Heart left ventricle (tissue), 13 donors: ENCODE measurements at regions not wholly inside any gene's neighbourhood (a gene's known extent, or its start where the extent isn't known, plus 50 kb on each side); places are given as distances from the start of the nearest gene placed in this dataset.

Source experiments
- POLR2A ChIP-seq, 2 donors: fragments of 450-650 bp; IDR thresholded peaks; one replicate each; pipeline ENCODE4 v1.6.1; 2017; ENCODE audit warnings: antibody characterized with exemption in 2 of 2, mild to moderate bottlenecking in 2 of 2, moderate library complexity in 2 of 2
- TF ChIP-seq, protein P1 (sequence below), 12 donors: fragments of 200-600 bp; sonication (generic) in 4 of 12; IDR thresholded peaks; one replicate each; pipeline versions ENCODE4 v1.5.0 to v1.8.0; 2018 to 2022; ENCODE audit warnings: antibody characterized with exemption in 12 of 12, mild to moderate bottlenecking in 5 of 12
- donor health status: ischemic (EF 13 %, LVEDD 7.1; RV severe dilation, severe dysfunction).
- donor health status: DM: no; HTN: yes; CAD: no.
- donor health status: DM: no; HTN: no; CAD: no.
- donor health status: ischemic (EF 25% LVEDD 6.9; RV normal size, moderate dysfunction).
- donor health status: ischemic (EF 25% LVEDD 5.7; RV mildly dilated, moderate dysfunction).
- donor health status: ischemic (EF 35%, LVEDD 5.7; RV mildly dilated, moderate dysfunction).
- donor health status: nonischemic (EF 11% LVEDD 7.7; RV severe dilation, severe dysfunction).
- donor health status: DM: yes; HTN: yes; CAD: no.
- donor health status: PGD.
- donor health status: ischemic (EF 29% LVEDD 5.4; RV normal size, mild dysfunction).
- donor health status: nonischemic (EF 23%, LVEDD 6.1; RV moderate dilation, normal function).

DNA sequence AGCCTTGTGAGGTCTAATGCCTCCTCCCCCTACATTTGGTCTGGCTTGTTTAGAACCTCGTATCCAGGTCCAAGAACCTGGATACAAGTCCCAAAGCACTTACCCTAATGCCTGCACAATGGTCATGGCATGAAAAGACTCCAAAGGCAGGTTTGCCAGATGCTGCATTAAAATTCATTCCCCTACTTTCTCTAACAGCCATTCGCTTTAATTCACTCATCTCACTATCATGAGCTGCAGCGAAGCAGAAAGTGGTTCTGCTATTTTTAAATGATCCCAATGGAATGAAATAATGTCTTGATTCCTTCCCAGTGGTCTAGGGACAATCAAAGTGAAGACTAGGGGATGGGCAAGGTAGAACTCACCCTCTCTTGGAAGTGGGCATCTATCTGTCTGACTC is 72.5 kb upstream of the MAX start:
- no peak for TF ChIP-seq POLR2A (IDR thresholded peaks at IDR 0.05)
- TF ChIP-seq, protein P1, sequence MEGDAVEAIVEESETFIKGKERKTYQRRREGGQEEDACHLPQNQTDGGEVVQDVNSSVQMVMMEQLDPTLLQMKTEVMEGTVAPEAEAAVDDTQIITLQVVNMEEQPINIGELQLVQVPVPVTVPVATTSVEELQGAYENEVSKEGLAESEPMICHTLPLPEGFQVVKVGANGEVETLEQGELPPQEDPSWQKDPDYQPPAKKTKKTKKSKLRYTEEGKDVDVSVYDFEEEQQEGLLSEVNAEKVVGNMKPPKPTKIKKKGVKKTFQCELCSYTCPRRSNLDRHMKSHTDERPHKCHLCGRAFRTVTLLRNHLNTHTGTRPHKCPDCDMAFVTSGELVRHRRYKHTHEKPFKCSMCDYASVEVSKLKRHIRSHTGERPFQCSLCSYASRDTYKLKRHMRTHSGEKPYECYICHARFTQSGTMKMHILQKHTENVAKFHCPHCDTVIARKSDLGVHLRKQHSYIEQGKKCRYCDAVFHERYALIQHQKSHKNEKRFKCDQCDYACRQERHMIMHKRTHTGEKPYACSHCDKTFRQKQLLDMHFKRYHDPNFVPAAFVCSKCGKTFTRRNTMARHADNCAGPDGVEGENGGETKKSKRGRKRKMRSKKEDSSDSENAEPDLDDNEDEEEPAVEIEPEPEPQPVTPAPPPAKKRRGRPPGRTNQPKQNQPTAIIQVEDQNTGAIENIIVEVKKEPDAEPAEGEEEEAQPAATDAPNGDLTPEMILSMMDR (IDR thresholded peaks at IDR 0.05), result no peak
